Type B pancreatic cell (in vitro differentiated cells): ENCODE measurements at regions not wholly inside any gene's neighbourhood (a gene's known extent, or its start where the extent isn't known, plus 50 kb on each side); places are given as distances from the start of the nearest gene placed in this dataset.
A peak's percentile ranks its signal among the peaks of the same experiment; 100 is the strongest.

Source experiments
- DNase-seq: peaks from one replicate; pipeline ENCODE4 v3.0.0; 2021; ENCODE audit warnings: mixed read lengths; ENCODE audit not compliant: unreplicated experiment; ENCODE audit errors: extremely low spot score
- H3K27ac Mint-ChIP-seq: 2 replicates; pipeline ENCODE4 v1.8.0; 2021; ENCODE audit warnings: mild to moderate bottlenecking, mixed read lengths
- H3K27me3 Mint-ChIP-seq: 2 replicates; pipeline ENCODE4 v1.8.0; 2021; ENCODE audit warnings: mixed read lengths
- H3K36me3 Mint-ChIP-seq: 2 replicates; pipeline ENCODE4 v1.8.0; 2021; ENCODE audit warnings: mixed read lengths
- H3K4me1 Mint-ChIP-seq: one replicate; pipeline ENCODE4 v1.8.0; 2021; ENCODE audit warnings: mixed read lengths; ENCODE audit not compliant: unreplicated experiment
- H3K4me3 Mint-ChIP-seq: 2 replicates; pipeline ENCODE4 v1.8.0; 2021; ENCODE audit warnings: mild to moderate bottlenecking, mixed read lengths
- H3K9me3 Mint-ChIP-seq: 2 replicates; pipeline ENCODE4 v1.8.0; 2021; ENCODE audit warnings: mixed read lengths
- TF ChIP-seq, protein P1 (sequence below): fragments of 200-600 bp; sonication (generic); conservative IDR thresholded peaks from 2 replicates; pipeline ENCODE4 v1.5.0; 2021; ENCODE audit warnings: antibody characterized with exemption, mild to moderate bottlenecking

DNA sequence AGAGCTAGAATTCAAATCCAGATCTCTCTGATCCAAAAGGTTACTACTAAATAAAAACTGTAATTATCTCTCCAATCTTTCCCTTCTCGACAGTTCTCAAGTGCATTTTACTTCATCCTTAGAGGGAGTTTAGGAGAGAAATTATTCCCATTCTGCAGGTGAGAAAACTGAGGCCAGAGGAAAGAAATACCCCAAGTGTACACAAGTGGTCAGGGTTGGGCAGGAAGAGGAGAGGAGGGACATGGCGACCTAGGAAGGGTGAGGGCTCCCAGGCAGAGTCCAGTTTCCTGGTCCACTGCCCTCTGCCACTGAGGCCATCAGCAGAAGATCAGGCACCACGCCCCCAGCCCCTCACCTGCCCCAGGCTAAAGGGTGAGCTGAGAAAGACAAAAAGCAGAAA, 127.1 kb upstream of the RUNX3 start:
- Mint-ChIP-seq H3K36me3 (no peaks in the 10 kb centered on the region), H3K9me3 (no peaks in the 10 kb centered on the region), H3K4me3 (no peak overlapping the region), H3K27ac (no peak overlapping the region), H3K27me3 (peaks cover 24% of the 10 kb centered on the region), H3K4me1 (peaks cover 7% of the 10 kb centered on the region)
- DNase-seq = no peak
- TF ChIP-seq, protein P1, sequence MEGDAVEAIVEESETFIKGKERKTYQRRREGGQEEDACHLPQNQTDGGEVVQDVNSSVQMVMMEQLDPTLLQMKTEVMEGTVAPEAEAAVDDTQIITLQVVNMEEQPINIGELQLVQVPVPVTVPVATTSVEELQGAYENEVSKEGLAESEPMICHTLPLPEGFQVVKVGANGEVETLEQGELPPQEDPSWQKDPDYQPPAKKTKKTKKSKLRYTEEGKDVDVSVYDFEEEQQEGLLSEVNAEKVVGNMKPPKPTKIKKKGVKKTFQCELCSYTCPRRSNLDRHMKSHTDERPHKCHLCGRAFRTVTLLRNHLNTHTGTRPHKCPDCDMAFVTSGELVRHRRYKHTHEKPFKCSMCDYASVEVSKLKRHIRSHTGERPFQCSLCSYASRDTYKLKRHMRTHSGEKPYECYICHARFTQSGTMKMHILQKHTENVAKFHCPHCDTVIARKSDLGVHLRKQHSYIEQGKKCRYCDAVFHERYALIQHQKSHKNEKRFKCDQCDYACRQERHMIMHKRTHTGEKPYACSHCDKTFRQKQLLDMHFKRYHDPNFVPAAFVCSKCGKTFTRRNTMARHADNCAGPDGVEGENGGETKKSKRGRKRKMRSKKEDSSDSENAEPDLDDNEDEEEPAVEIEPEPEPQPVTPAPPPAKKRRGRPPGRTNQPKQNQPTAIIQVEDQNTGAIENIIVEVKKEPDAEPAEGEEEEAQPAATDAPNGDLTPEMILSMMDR = no peak

DNA sequence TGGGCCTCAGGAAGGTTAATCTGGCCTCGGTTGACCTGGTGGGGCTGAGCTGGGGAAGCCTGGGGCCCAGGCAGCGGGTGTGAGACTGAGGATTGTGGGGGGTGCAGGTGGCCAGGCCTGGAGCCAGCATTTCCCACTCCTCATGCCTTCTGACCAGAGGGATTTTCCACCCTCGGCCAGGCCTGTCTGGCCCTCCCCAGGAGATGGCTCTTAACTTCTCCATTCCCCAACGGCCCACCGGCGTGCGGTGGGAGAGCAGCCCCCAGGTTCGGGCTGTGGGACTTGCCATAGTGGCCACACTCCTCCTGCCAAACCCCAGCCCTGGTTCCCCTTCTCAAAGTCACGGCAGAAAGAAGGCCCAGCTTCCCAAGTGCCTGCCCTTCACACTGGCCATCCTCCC, 126.5 kb upstream of the RUNX3 start:
- H3K36me3 Mint-ChIP-seq = no peaks in the 10 kb centered on the region
- H3K4me1 Mint-ChIP-seq = peaks cover 7% of the 10 kb centered on the region
- H3K4me3 Mint-ChIP-seq = no peak overlapping the region
- no peak for DNase-seq
- H3K9me3 Mint-ChIP-seq = no peaks in the 10 kb centered on the region
- TF ChIP-seq, protein P1 = no peak
- H3K27ac Mint-ChIP-seq = no peak overlapping the region
- peaks cover 24% of the 10 kb centered on the region for H3K27me3 Mint-ChIP-seq

DNA sequence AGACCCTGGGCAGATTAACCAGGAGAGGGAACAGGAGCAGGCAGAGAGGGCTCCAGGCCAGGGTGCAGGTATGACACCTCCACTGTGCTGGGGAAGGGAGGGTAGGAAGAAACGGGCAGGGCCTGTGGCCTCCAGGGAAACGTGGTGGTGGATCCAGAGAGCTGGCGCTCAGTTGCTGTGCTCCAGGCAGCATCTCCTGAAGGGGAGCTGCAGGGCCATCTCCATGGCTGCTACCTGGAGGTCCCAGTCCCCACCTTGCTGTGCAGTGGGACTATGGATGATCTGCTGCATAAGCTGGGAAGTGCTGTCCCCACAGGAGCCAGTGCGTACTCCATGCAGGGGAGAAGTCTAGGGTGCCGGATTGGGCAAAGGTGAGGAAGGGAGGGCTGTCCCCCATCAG, 125.9 kb upstream of the RUNX3 start:
- no peak overlapping the region for H3K4me3 Mint-ChIP-seq
- peaks cover 7% of the 10 kb centered on the region for H3K4me1 Mint-ChIP-seq
- H3K36me3 Mint-ChIP-seq = no peaks in the 10 kb centered on the region
- no peak for DNase-seq
- peaks cover 26% of the 10 kb centered on the region for H3K27me3 Mint-ChIP-seq
- no peaks in the 10 kb centered on the region for H3K9me3 Mint-ChIP-seq
- TF ChIP-seq, protein P1 = no peak
- no peak overlapping the region for H3K27ac Mint-ChIP-seq

DNA sequence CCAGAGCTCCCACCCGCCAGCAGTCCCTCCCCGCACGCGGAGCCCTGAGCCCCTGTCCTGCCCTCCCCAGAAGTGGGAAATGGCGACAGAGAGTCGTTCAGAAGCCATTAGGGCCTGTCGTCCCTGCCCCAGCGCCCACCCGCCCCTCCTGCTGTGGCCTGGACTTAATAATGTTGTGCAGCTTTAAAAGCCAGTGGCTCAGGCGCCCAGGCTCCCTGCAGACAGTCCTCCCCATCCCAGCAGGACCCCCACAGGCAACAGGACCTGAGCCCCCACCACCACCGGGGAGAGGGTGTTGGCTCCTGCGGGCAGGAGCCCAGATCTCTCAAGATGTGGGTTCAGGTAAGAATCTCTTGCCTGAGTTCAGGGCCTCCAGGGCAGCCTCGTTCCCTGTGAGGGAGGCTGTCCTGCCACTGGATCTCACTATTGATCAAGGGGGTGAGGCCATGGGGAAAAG, 125.3 kb upstream of the RUNX3 start:
- TF ChIP-seq, protein P1 = no peak
- no peaks in the 10 kb centered on the region for H3K36me3 Mint-ChIP-seq
- no peak overlapping the region for H3K27ac Mint-ChIP-seq
- no peaks in the 10 kb centered on the region for H3K9me3 Mint-ChIP-seq
- H3K4me3 Mint-ChIP-seq = no peak overlapping the region
- peaks cover 30% of the 10 kb centered on the region for H3K27me3 Mint-ChIP-seq
- DNase-seq = no peak
- H3K4me1 Mint-ChIP-seq = peaks cover 7% of the 10 kb centered on the region

DNA sequence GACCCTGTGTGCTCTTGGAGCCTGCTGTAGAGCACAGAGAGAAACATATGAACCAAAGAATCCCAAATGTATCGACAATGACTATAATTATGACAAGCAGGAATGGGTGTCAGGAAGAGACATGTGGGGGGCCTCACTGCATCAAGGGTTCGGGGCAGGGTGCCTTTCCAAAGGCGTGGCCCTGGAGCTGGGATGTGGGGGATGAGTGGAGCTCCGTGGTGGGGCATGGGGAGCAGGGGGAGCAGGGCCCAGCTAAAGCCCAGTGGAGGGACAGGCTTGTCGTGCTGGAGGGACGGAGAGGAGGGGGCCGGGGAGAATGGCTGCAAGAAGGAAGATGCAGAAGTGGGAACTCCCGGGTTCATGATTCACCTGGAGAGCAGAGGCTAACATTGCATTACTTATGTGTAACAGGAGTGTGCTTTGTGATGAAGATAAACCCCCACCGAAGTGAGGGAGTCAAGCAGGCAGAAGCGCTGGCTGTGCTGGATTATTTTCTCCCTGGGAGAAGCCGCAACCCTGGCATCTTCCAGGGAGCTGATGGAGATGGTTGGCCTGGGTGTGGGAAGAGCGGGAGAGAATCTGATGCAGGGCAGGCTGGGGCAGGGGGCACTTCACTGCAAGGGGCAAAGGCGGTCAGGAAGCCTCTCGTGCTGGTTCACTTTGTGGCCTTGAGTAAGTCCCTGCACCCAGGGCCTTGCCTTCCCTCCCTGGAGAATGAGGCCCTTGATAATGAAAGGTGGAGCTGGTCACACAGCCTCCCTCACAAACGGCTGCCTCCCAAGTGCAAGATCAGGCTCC, 124.6 kb upstream of the RUNX3 start:
- Mint-ChIP-seq H3K36me3 (no peaks in the 10 kb centered on the region), H3K4me3 (no peak overlapping the region), H3K9me3 (no peaks in the 10 kb centered on the region), H3K4me1 (peaks cover 7% of the 10 kb centered on the region), H3K27ac (peak overlapping the region; percentile 46), H3K27me3 (peaks cover 30% of the 10 kb centered on the region)
- DNase-seq = no peak
- TF ChIP-seq, protein P1 = no peak
